ENCODE measurements at regions not wholly inside any gene's neighbourhood (a gene's known extent, or its start where the extent isn't known, plus 50 kb on each side); places are given as distances from the start of the nearest gene placed in this dataset.

DNA sequence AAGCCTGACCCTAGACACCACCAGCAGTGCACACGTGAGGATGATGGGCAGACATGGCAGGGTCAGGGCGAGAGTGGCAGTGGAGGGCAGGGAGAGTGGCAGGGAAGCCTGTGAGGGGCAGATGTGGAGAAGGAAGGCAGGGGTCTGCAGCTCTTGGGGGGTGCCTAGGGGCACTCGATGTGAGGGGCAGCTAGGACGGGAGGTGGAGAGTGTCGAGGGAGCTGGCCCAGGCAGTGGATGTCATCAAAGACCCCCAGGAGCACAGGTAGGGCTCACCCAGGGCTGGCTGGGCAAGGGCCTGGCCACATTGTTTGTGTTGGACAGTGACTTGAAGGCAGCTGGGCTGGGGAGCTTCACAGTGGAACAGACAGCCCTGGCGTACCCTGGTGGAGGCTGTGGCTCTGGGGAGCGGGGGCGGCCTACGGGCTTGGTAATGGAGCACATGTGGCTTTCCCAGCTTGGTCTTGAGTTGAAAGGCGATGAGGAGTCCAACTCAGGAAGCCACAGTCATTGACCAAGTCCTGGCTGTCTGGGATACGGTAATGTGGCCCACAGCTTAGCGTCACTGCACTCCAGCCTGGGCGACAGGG is 87.1 kb downstream of the RTP5 start:
- TF ChIP-seq, protein P1, sequence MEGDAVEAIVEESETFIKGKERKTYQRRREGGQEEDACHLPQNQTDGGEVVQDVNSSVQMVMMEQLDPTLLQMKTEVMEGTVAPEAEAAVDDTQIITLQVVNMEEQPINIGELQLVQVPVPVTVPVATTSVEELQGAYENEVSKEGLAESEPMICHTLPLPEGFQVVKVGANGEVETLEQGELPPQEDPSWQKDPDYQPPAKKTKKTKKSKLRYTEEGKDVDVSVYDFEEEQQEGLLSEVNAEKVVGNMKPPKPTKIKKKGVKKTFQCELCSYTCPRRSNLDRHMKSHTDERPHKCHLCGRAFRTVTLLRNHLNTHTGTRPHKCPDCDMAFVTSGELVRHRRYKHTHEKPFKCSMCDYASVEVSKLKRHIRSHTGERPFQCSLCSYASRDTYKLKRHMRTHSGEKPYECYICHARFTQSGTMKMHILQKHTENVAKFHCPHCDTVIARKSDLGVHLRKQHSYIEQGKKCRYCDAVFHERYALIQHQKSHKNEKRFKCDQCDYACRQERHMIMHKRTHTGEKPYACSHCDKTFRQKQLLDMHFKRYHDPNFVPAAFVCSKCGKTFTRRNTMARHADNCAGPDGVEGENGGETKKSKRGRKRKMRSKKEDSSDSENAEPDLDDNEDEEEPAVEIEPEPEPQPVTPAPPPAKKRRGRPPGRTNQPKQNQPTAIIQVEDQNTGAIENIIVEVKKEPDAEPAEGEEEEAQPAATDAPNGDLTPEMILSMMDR (conservative IDR thresholded peaks at IDR 0.05): no peak
- TF ChIP-seq ZFX (IDR thresholded peaks at IDR 0.05): no peak
